Fibroblast of the aortic adventitia (primary cell): ENCODE measurements at regions not wholly inside any gene's neighbourhood (a gene's known extent, or its start where the extent isn't known, plus 50 kb on each side); places are given as distances from the start of the nearest gene placed in this dataset.
A peak's percentile ranks its signal among the peaks of the same experiment; 100 is the strongest.

Experiments
- DNase-seq: peaks from one replicate; pipeline ENCODE4 v3.0.0-alpha.2; 2010; ENCODE audit warnings: low read depth
- H3K4me3 ChIP-seq: 2 replicates; pipeline ENCODE4 v1.5.1; 2011; ENCODE audit warnings: low read depth, mild to moderate bottlenecking, control low read depth, low read length, moderate library complexity
- CTCF ChIP-seq: IDR thresholded peaks from 2 replicates; pipeline ENCODE4 v1.5.1; 2011; ENCODE audit warnings: mild to moderate bottlenecking, low read length, control low read depth, inconsistent platforms; ENCODE audit not compliant: insufficient read depth

- no peak for DNase-seq
- TF ChIP-seq CTCF, result no peak
- H3K4me3 ChIP-seq, result no peak overlapping the region
Measured at GRCh38 chr3:109618766-109619378, 281.5 kb upstream of the DPPA4 start.

GRCh38 chr3:109631897-109632296 is 294.6 kb upstream of the DPPA4 start:
- DNase-seq, result no peak
- no peak overlapping the region for H3K4me3 ChIP-seq
- no peak for TF ChIP-seq CTCF

GRCh38 chr3:109640146-109640652 is 302.9 kb upstream of the DPPA4 start:
- no peak for TF ChIP-seq CTCF
- no peak for DNase-seq

GRCh38 chr3:109642025-109642424 is 304.7 kb upstream of the DPPA4 start:
- H3K4me3 ChIP-seq, result no peak overlapping the region

More at GRCh38 chr3:109640146-109640652, 302.9 kb upstream of the DPPA4 start:
- H3K4me3 ChIP-seq, result no peak overlapping the region

GRCh38 chr3:109643590-109643989 is 306.2 kb upstream of the DPPA4 start:
- no peak overlapping the region for H3K4me3 ChIP-seq
- TF ChIP-seq CTCF, result no peak
- DNase-seq, result peak; percentile 9

More at GRCh38 chr3:109642025-109642424, 304.7 kb upstream of the DPPA4 start:
- no peak for DNase-seq
- TF ChIP-seq CTCF, result no peak

- DNase-seq, result no peak
- H3K4me3 ChIP-seq, result no peak overlapping the region
- TF ChIP-seq CTCF, result no peak
Measured at GRCh38 chr3:109644332-109644731, 307.0 kb upstream of the DPPA4 start.

GRCh38 chr3:109644746-109645145 is 307.4 kb upstream of the DPPA4 start:
- no peak for DNase-seq
- no peak for TF ChIP-seq CTCF

More at GRCh38 chr3:109644746-109645145, 307.4 kb upstream of the DPPA4 start:
- H3K4me3 ChIP-seq, result no peak overlapping the region
